ENCODE measurements at regions not wholly inside any gene's neighbourhood (a gene's known extent, or its start where the extent isn't known, plus 50 kb on each side); places are given as distances from the start of the nearest gene placed in this dataset.
A peak's percentile ranks its signal among the peaks of the same experiment; 100 is the strongest.

DNA sequence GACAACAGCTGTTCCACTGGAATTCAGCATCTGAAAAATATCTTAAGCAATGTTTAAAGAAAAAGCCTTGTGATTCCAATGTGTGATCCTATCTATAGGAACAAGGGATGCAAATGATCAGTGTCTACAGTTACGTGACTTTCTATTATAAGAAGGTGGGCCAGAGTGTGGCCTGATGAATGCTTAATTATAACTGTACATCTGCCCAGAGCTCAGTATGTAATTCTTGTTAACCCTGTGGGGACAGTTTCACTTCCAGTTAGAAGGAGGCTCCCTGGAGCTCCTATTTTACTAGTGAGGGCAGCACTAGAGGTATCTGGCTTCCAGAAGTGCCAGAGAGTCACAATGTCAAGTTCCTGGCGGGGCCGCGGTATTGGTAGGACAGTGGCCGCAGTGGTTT is 288.5 kb downstream of the USP46 start:
- TF ChIP-seq, protein P1, sequence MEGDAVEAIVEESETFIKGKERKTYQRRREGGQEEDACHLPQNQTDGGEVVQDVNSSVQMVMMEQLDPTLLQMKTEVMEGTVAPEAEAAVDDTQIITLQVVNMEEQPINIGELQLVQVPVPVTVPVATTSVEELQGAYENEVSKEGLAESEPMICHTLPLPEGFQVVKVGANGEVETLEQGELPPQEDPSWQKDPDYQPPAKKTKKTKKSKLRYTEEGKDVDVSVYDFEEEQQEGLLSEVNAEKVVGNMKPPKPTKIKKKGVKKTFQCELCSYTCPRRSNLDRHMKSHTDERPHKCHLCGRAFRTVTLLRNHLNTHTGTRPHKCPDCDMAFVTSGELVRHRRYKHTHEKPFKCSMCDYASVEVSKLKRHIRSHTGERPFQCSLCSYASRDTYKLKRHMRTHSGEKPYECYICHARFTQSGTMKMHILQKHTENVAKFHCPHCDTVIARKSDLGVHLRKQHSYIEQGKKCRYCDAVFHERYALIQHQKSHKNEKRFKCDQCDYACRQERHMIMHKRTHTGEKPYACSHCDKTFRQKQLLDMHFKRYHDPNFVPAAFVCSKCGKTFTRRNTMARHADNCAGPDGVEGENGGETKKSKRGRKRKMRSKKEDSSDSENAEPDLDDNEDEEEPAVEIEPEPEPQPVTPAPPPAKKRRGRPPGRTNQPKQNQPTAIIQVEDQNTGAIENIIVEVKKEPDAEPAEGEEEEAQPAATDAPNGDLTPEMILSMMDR (IDR thresholded peaks at IDR 0.05): no peak
- TF ChIP-seq ZFX (IDR thresholded peaks at IDR 0.05; ENCODE audit: borderline replicate concordance): no peak
- no peak overlapping the region for H3K27ac ChIP-seq

DNA sequence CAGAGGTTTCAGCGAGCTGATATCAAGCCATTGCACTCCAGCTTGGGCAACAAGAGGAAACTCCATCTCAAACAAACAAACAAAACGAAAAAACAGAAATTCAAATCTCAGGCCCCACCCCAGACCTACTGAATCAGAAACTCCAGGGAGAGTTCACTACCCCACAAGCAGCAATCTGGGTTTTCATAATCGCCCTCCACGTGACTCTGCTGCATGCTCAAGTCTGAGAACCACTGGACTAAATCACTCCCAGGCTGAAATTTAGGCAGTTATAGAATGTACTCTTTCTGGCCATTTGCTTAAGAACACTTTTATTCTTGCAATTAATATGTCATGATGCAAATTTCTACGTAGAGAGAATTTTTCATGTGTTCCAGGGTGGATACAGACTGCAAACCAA is 287.3 kb downstream of the USP46 start:
- TF ChIP-seq ZFX (IDR thresholded peaks at IDR 0.05; ENCODE audit: borderline replicate concordance): no peak
- TF ChIP-seq, protein P1 (IDR thresholded peaks at IDR 0.05): no peak
- no peak overlapping the region for H3K27ac ChIP-seq

DNA sequence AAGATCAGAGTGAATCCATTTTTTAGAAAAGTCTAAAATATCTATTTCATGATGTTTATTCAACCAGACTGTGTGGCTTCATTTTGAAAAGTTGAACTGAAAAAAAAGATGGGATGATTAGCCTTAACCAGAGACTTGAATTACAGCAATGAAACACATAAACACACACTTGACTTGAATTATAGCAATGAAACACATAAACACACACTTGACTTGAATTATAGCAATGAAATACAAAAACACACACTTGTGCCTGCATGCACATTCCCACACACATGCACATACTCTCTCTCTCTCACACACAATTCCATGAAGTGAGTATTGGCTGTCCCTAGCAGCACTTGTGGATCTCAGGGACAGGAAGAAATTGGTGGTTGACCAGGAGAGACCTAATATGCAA is 286.8 kb downstream of the USP46 start:
- no peak for TF ChIP-seq ZFX (IDR thresholded peaks at IDR 0.05; ENCODE audit: borderline replicate concordance)
- TF ChIP-seq, protein P1 (IDR thresholded peaks at IDR 0.05): no peak
- no peak overlapping the region for H3K27ac ChIP-seq

- TF ChIP-seq, protein P1 (IDR thresholded peaks at IDR 0.05): no peak
- no peak for TF ChIP-seq ZFX (IDR thresholded peaks at IDR 0.05; ENCODE audit: borderline replicate concordance)
- no peak overlapping the region for H3K27ac ChIP-seq
These were observed 286.4 kb downstream of the USP46 start for GRCh38 chr4:52372747-52373146.

- no peak overlapping the region for H3K27ac ChIP-seq
These were observed 285.5 kb downstream of the USP46 start for GRCh38 chr4:52373650-52374049.

GRCh38 chr4:52374877-52375276 is 284.2 kb downstream of the USP46 start:
- H3K27ac ChIP-seq: no peak overlapping the region
- TF ChIP-seq, protein P1 (IDR thresholded peaks at IDR 0.05): no peak
- no peak for TF ChIP-seq ZFX (IDR thresholded peaks at IDR 0.05; ENCODE audit: borderline replicate concordance)

More at GRCh38 chr4:52373650-52374049, 285.5 kb downstream of the USP46 start:
- TF ChIP-seq, protein P1 (IDR thresholded peaks at IDR 0.05): no peak
- TF ChIP-seq ZFX (IDR thresholded peaks at IDR 0.05; ENCODE audit: borderline replicate concordance): no peak

- no peak for TF ChIP-seq ZFX (IDR thresholded peaks at IDR 0.05; ENCODE audit: borderline replicate concordance)
- TF ChIP-seq, protein P1 (IDR thresholded peaks at IDR 0.05): peak; percentile 73
- no peak overlapping the region for H3K27ac ChIP-seq
These were observed 282.9 kb downstream of the USP46 start for GRCh38 chr4:52376132-52376704.
